GM19463 (cell line): ENCODE measurements at regions not wholly inside any gene's neighbourhood (a gene's known extent, or its start where the extent isn't known, plus 50 kb on each side); places are given as distances from the start of the nearest gene placed in this dataset.

Experiments
- ATAC-seq: cut with Tn5 transposase; IDR thresholded peaks from one replicate; pipeline ENCODE4 v1.9.1; 2021; ENCODE audit warnings: mild to moderate bottlenecking, moderate library complexity; ENCODE audit not compliant: unreplicated experiment

DNA sequence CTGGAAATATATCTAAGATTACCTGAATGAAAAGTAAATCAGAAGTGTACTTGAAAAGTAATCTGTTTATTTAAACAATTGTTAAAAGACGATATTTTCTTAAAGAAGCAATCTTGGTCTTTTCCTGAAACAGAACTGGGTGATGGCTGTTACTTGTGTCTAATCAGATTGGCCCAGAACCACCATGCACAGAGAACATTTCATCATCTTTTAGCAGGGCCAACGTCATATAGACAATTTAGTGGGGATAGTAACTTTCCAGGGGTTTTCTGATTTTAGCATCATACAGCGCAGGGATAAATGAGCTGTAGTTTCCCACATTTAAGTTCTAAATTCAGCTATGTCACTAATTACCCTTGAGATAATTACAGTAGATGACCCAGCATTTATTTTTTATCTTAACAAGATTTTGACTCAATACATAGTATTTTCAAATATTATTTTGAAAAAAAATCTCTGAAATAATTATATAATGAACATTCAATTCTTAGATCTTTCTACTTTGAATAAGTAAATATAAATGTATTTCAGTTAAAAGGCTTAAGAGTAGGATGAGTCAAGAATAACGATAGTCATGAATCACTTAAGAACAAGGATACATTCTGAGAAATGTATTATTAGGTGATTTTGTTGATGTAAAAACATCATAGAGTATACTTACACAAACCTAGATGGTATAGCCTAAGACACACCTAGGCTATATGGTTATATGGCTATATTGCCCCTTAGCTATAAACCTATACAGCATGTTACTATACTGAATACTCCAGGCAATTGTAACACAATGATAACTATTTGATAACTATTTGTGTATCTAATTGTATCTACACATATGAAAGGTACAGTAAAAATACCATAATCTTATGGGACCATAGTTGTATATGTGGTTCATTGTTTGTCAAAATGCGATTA lies 103.8 kb upstream of the MME start:
- no peak for ATAC-seq

- ATAC-seq: no peak
Observed at GRCh38 chr3:154973851-154974250, 106.3 kb upstream of the MME start.

- no peak for ATAC-seq
Observed at GRCh38 chr3:154972951-154973350, 107.2 kb upstream of the MME start.

DNA sequence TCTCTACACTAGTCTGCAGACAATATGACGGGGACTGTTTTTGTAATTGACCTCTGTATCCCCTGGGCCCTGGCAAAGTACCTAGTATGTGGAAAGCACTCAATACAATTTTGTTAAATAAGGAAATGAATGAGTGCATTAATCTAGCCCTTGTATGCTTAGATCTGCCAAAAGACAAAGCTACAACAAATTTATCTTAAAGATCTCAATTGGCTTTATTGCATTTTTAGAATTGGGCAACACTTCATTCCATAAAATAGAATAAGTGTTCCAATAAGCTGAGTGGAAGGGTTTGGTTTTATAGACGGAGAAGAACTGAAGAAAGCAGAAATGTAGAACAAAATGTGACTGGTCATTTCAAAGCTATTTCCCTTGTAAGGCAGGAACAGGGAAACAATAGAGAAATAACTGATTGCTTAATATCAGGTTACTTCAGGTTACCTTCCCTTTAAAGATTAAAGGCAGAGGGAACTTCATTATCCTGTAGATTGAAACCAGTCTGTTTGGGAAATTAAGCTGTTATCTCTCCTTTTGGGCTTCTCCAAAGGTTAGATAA lies 108.3 kb upstream of the MME start:
- no peak for ATAC-seq

DNA sequence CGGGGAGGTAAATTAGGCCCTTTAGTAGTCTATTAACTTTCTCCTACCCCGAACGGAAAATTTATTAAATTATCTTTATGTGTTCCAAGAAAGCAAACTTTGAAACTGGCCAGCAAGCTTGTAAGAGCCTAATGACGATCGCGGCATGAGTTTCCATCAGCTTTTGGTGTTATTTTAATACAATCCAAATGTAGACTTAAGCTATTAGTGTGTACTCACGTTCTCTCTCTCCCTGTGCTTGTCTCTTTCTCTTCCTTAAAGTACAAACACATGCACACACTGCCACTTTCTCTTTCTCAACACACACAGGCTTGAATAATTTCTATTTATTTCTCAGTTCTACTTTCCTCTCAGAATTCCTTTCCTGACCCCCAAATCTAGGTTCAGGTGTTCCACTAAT lies 108.8 kb upstream of the MME start:
- no peak for ATAC-seq

DNA sequence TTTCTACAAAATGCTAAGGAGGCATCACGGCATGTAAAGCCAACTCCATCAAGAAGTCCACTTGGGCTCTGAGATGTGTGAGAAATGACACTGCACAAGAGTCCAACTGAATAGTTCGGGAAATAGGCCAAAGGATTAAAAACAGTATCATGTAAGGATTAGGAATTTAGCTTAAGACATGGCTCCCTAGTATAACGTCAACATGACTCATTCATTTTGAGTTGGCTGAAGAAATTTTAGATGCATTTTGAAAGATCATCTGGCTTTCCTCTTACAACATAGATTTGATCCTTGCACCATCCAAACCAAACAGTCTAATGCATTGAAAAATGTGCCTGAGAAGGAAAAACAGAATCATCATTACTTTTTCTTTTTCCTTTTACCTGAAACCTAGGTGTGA lies 109.3 kb upstream of the MME start:
- ATAC-seq: no peak

GRCh38 chr3:154969366-154969765 lies 110.8 kb upstream of the MME start:
- ATAC-seq: no peak

- no peak for ATAC-seq
Observed at GRCh38 chr3:154967090-154967489, 113.0 kb upstream of the MME start.

- ATAC-seq: no peak
Observed at GRCh38 chr3:154956815-154957214, 123.3 kb upstream of the MME start.

DNA sequence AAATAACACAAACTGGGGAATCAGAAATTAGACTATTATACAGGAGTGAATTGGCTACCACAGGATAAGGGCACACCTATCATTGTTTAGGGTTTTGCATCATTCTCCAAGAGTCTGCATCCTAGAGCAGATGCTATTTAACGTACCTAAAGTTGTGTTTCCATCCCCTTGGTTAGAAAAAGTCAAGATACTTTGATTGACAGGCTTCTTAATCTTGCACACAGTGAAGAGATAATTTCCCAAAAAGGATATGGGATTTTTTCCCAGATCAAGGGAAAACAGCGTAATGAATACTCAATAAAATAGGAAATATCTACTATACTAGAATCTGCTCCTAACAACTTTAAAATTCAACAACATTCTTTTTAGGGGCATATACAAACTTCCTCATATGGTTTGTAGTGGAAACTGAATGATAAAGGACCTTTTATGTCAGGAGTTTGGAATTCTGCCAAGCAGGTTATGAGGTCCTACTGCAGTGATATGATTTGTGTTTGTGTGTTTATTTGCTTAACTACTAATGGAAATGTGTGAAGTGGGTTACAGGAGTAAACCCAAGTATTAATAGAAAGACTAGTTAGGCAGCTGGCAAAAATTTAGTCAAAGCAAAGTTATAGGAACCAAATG lies 124.1 kb upstream of the MME start:
- no peak for ATAC-seq

- ATAC-seq: no peak
Observed at GRCh38 chr3:154954757-154955156, 125.4 kb upstream of the MME start.

- no peak for ATAC-seq
Observed at GRCh38 chr3:154953538-154953937, 126.6 kb upstream of the MME start.

DNA sequence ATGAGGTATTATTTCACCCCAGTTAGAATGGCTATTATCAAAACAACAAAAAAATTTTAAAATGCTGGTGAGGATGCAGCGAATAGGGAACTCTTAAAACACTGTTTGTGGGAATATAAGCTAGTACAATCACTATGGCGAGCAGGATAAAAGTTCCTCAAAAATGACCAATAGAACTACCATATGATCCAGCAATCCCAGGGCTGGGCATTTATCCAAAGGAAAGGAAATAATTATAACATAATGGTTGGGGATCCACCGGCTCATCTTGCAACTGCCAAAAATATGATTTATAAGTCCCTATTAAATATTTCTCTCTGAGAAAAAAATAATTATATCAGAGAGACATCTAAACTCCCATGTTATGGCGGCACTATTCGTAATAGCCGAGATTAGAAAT lies 127.6 kb upstream of the MME start:
- ATAC-seq: no peak

GRCh38 chr3:154943981-154944380 lies 136.1 kb upstream of the MME start:
- no peak for ATAC-seq

DNA sequence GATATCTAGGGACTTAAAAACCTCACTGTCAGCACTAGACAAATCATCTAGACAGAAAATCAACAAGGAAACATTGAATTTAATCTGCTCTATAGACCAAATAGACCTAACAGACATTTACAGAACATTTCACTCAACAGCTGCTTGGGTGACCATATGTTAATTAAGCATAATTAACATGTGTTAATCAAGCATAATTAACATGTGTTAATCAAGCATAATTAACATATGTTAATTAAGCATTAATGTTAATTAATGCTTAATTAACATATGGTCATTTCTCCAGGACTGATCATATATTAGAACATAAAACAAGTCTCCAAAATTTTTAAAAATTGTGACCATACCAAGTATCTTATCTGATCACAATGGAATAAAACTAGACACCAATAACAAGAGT lies 137.3 kb upstream of the MME start:
- no peak for ATAC-seq

GRCh38 chr3:154936196-154936595 lies 143.9 kb upstream of the MME start:
- no peak for ATAC-seq

GRCh38 chr3:154933581-154933980 lies 146.5 kb upstream of the MME start:
- ATAC-seq: no peak

GRCh38 chr3:154932633-154933032 lies 147.5 kb upstream of the MME start:
- no peak for ATAC-seq

GRCh38 chr3:154931484-154931883 lies 148.6 kb upstream of the MME start:
- ATAC-seq: no peak

GRCh38 chr3:154926721-154927120 lies 153.4 kb upstream of the MME start:
- no peak for ATAC-seq

DNA sequence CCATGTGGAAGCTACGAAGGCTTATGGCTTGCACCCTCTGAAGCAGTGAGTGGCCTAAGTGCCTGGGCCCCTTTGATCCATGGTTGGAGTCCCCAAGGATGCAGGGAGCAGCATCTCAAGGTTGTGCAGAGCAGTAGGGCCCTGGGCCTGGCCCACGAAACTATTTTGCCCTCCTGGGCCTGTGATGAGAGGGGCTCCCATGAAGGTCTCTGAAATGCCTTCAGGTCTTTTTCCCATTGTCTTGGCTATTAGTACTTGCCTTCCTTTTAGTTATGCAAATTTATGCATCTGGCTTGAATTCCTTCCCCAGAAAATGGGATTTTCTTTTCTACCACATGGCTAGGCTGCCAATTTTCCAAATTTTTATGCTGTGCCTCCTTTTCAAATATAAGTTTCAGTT lies 158.8 kb upstream of the MME start:
- no peak for ATAC-seq

- ATAC-seq: no peak
Observed at GRCh38 chr3:154919226-154919625, 160.9 kb upstream of the MME start.
